Suppressor macrophage treated with lipopolysaccharide for 4 hours (primary cell): ENCODE measurements at regions not wholly inside any gene's neighbourhood (a gene's known extent, or its start where the extent isn't known, plus 50 kb on each side); places are given as distances from the start of the nearest gene placed in this dataset.
"Not testable (repeated sequence)": the region's sequence is repeated elsewhere in the genome, so short reads cannot be mapped to it uniquely, and the experiment has no call there.

Experiments used
- DNase-seq: peaks from one replicate; pipeline ENCODE4 v3.0.0-alpha.2; 2020

DNA sequence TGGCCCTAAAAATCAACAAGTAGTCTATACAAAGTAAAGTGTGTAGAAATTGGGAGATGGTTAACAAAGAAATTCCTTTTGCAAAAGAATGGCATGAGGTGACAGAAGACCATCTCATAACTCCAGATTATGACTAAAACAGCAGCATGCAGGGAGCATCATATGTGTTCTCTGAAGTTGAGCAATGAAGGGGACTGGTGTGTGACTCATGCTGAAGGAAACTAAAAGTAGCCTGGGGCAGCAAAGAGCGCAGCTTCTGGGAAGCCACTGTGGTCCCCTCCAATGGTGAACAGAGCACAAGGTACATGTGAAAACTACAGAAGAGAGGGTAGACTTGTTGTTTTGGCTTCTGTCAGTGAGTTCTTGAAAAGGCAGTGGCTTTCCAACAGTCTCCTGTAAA, 133.4 kb downstream of the MACC1 start:
- DNase-seq: peak; percentile 94

- no peak for DNase-seq
Observed at GRCh38 chr7:20079080-20079479, 138.1 kb downstream of the MACC1 start.

GRCh38 chr7:20076835-20077234, 140.3 kb downstream of the MACC1 start:
- DNase-seq: no peak

DNA sequence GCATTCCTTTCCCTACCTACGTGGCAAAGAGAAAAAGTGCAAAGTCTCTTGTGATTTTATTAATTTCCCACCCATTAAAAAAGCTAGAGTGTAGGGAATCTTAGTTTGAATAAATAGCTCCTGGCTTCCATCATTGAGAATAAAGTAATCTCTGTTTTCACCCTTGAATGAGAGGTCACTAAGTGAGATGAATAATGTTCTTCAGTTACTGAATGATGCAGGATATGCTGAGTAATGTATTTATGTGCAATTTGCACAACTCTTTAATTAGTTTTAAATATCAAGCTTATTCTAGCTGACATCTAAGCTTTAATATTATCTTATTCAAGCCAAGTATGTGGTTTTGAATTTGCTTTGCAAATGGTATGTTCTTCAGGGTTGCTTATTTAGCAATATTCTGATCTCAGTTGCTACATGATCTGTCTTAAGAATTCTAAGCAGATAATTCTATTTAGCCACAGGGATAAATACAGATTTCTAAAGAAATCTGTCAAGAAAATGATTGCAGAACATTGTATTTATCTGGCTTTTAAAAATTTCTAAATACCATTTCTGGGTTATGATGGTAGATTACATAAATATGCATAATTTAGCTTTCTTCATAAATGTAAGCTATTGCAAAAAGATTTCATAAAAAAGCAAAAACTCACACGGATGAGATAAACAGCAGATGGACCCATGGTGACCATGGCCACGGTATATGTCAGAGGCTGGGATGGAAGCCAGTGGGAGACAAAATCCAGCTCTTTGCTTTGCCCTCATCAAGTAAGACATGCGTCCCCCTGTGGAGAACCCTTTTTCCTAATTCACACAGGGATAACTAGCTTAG, 141.0 kb downstream of the MACC1 start:
- DNase-seq: no peak

DNA sequence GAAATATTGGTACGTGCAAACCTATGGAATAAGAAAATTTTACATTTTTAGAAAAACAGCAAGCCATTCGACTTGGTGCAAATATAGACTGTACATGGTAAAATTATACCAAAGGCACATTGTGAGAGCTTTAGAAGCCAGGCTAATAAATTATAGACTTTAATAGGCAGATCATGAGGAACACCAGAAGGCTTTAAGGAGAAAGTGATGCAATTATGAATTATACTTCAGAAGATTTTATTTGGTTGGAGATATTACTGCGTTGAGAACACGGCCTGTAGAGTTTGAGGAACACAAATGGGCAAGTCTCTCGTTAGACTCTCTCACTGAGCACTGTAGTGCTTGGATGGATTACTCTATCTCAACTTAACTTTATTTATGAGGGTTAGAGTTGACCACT, 141.7 kb downstream of the MACC1 start:
- no peak for DNase-seq

DNA sequence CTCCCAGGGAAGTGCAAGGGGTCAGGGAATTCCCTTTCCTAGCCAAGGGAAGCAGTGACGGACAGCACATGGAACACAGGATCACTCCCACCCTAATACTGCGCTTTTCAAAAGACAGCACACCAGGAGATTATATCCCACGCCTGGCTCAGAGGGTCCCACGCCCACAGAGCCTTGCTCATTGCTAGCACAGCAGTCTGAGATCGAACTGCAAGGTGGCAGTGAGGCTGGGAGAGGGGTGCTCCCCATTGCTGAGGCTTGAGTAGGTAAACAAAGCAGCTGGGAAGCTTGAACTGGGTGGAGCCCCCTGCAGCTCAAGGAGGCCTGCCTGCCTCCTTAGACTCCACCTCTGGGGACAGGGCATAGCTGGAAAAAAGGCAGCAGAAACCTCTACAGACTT, 149.2 kb downstream of the MACC1 start:
- not testable (repeated sequence) for DNase-seq

DNA sequence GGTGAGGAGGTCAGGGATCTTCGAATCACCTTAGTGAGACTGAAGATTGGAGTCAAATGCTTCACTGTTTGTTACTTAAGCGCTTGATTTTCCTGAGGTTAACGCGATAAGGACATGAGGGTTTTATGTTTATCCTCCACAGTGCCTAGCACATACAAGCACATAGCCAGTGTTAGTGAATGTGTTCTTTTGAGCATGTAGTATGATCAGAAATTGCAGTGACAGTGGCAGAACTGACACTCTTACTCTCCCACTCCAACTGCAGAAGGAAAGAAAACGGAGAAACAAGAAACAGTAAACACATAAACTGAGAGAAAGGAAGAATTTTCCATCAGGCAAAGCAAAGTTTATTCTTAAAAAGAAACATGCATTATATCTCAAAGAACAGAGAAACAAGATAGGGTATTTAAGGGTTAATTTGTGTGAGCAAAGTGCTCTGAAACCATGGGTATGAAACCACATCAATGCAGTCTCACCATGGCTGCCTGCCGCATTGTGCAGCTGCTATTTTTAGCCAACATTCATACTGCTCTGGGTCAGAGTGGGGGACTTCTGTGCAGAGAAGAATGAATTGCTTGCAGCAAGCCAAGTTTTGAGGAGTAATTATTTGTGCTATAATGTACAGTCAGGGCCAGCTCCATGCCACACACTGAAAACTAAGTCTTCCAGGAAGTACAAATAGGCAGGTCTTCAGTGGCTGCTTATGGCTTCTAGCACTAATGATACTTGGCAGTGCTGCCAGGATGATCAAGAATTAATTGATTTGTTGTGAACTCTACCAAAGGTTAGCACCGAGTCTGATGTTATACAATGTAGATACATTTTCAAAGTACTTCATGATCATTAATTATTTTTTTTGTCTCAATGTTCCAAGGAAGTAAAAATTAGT, 152.0 kb downstream of the MACC1 start:
- no peak for DNase-seq

- no peak for DNase-seq
Observed at GRCh38 chr7:20064181-20064970, 152.8 kb downstream of the MACC1 start.

GRCh38 chr7:20063644-20064043, 153.5 kb downstream of the MACC1 start:
- DNase-seq: no peak

DNA sequence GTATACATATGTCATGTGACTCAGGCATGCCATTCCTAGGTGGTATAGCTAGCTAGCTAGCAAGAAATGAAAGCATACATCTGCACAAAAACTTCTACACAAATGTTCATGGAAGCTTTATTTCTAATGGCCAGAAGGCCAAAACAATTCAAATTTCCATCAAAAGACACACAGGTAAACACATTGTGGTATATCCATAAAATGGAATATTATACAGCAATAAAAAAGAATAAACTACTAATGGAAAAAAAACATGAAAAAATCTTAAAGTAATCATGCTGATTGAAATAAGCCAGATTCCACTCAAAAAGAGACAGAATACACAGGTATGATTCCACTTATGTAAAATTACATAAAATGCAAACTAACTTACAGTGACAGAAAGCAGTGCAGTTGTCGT, 154.3 kb downstream of the MACC1 start:
- DNase-seq: no peak

GRCh38 chr7:20053334-20054104, 163.7 kb downstream of the MACC1 start:
- DNase-seq: no peak

DNA sequence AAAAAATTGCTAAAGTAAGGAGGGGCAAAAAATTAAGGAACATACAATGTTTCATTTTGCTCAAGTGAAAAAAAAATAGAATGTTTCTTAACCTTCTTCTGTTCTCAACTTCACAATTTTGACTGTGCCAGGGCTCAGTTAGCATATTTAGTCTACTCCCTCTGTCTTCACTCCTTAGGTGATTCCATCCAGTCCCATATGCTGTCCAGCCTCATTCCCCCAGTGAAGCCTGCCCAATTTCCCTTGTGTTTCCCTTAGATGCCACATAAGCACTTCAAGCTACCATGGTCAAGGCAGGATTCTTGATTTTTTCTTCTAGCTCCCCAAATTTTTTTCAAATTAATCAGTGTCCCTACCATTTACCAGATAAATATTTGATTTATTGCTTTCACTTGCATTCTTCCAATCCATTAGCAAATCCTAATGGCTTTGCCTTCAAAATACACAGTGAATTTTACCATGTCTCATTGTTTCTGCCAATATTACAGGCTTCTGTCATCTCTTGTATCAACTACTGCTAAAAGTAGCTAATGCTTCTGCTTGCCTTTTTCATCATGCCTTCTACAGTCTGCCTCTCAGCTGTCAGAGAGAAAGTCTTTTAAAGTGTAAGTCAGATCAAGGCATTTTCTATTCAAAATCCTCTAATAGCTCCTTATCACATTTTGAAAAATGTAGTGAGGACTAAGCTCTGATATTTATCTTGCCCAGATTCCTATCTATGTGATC, 166.8 kb downstream of the MACC1 start:
- no peak for DNase-seq

DNA sequence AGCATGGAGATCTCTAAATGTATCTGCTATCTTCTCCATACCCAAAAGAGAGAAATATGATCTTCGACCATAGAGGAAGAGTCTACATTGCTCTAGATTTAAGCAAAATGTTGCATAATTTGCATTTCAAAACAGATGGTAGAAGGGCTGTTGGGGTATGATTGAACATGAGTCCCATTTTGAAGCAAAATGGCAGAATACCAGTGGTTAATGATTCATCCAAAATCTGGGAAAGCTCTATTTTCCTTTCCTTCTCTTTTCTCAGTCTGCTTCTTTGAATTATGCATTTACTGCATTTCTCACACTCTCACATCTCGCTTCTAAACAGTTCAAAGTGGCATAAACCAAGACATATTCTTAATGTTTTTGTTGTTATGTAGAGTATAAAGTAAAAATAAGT, 178.5 kb downstream of the MACC1 start:
- no peak for DNase-seq

GRCh38 chr7:20035279-20035875, 181.8 kb downstream of the MACC1 start:
- DNase-seq: no peak

DNA sequence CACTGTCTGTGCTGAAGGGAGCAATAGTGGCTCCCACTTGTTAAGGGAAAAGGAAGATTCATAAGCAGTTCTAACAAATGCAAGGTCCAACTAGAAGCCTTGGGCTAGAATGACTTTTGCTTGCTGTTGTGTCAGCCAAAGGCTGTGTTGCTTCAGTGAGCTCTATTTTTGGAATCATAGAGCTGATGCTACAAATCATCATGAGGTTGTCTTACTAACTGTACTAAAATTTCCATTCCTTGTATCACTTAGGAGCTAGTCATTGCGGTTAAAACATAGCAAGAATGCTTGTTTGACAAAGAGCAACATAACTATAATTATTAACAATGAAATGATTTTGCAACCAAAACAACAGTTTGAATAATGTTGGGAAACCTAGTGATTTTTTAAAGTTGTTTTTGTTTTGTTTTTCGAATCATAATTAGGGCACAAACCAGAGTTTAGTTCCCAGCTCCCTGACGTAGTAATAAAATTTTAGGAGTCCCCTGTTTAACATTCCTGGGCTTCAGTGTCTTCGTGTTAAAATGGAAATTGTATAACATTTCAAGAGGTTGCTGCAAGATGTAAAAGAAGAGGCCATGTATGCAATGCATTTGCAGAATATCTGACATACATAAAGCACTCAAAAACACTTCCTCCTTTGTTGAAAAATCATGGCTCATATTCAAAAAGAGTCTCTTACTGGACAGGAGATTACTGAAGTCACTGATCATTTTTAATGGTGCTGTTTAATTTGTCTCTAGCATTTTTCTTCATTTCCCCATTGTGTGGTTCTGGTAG, 183.4 kb downstream of the MACC1 start:
- DNase-seq: peak; percentile 75

- peak; percentile 43 for DNase-seq
Observed at GRCh38 chr7:20032741-20033140, 184.4 kb downstream of the MACC1 start.

GRCh38 chr7:20030915-20031362, 186.2 kb downstream of the MACC1 start:
- peak; percentile 64 for DNase-seq

GRCh38 chr7:20030417-20030816, 186.8 kb downstream of the MACC1 start:
- no peak for DNase-seq

DNA sequence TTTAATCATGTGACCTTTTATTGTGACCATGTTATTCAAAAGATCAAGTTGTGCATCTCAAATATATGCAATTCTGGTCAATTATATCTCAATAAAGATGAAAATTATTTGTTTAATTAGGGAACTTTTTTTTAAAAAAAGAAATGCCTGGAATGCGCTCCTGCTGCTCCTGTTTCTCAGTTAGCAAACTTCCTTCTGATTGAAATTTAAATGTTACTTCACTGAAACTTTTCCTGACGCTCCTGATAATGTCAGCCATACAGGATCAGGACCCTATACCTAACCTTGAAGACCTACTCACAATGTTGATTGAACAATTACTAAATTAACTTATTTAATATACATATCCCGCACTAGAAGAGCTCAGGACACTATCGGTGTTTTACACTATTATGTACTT, 190.4 kb downstream of the MACC1 start:
- DNase-seq: no peak

DNA sequence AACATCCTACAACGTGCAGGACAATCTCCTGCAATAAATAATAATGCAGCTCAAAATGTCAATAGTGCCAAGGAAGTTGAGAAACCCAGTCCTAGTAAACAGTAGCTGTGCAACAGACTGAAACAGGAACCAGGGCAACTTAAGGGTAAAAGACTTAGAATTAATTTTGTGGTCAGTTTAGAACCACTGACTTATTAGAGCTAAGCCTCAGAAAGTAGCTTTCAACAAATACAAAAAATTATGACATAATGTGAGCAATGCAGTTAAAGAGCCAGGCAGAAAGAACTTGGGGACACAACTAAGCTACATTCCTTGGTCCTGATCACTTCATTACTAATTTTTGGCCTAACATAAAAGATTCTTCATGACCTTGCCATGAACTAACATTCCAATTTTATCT, 195.4 kb downstream of the MACC1 start:
- peak; percentile 74 for DNase-seq
